HuH-7.5 (cell line): ENCODE measurements at regions not wholly inside any gene's neighbourhood (a gene's known extent, or its start where the extent isn't known, plus 50 kb on each side); places are given as distances from the start of the nearest gene placed in this dataset.

Source experiments
- DNase-seq: peaks from one replicate; pipeline ENCODE4 v3.0.0; 2011; ENCODE audit warnings: low spot score

DNA sequence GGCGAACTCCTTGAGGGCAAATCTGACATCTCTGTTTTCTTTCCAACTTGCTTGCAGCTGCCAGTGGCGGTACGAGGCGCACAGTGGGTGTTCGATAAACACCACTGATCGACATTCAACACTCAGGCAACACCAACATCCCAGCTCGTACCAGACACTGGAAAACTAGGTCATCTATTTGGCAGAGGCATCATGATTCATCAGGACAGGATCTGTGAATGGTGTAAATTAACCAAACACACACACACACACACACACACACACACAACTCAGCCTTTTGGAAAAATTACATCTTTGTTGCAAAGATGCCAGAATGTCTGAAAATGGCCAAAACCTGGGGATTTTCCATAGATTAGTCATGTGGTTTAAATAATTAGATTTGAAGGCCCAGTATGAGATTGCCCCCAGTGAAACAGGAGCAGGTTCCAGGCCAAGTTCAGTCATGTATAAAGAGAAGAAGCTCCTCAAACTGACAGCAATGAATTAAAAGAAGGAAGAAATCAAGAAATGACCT is 150.5 kb upstream of the NCKAP5 start:
- DNase-seq: no peak

GRCh38 chr2:133720429-133720828 is 152.2 kb upstream of the NCKAP5 start:
- no peak for DNase-seq

DNA sequence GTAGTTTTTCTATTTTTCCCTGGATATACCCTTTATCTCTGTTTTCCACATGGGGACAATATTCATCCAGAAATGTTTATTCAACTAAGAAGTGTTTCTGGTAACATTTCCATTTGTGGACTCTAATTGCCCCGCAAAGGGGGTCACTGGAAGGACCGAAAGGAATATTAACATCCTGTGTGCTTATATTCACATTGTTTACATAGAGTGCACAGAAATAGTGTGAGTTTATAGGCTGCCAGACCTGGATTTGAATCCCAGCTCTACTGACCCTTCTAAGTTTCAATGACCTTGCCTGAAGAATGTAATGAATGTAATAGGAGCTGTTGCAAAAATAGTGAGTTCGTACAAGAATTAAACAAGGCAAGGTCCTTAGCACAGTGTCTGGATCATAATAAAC is 152.9 kb upstream of the NCKAP5 start:
- no peak for DNase-seq

DNA sequence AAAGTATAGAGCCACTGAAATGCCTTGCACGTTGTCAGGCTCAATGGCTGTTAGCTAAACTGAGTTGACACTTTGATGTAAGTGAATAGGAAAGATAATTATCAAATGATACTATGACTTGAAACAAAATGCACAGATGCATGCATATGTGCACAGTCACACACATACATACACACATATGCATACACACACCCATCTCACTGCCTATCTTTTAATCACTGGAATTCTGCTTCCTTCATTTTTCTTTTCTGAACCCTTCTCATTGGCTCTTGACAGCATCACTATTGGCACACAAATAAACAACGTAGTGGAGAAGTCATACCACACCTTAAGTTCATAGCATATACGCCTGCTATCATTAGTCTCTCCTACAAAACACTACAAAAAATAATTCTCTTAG is 154.9 kb upstream of the NCKAP5 start:
- DNase-seq: no peak

DNA sequence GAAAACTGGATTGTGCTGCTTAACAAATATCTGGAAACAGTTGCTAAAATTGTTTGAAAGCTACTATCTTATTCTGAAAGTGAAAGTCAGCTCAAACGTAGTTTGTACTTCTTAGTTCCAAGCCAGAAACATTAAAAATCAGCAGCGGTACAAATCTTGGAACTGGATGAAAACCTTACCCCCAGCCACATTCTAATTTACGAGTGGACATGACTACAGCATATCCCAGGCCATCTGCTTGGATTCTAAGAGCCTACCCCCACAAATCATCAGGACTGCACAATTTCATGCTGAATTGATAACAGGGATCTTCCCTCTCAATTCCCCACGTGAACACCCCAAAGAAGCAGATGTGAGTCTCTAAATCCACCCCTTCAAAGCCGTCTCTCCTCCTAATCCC is 158.7 kb upstream of the NCKAP5 start:
- no peak for DNase-seq

DNA sequence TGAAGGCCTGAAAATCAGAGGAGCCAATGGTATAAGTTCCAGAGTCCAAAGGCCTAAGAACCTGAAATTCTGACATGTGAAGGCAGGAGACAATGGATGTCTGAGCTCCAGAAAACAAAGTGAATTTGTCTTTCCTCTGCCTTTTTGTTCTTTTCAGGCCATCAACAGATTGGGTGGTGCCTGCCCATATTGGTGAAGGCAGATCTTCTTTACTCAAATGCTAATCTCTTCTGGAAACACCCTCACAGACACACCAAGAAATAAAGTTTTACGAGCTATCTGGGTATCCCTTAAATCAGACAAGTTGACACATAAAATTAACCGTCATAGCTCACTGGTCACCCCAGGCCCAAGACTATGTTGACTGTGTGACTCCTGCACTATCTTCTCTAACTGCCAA is 163.8 kb upstream of the NCKAP5 start:
- DNase-seq: no peak

GRCh38 chr2:133732982-133733900 is 165.0 kb upstream of the NCKAP5 start:
- DNase-seq: no peak

GRCh38 chr2:133733901-133734255 is 165.6 kb upstream of the NCKAP5 start:
- DNase-seq: no peak

GRCh38 chr2:133734716-133735495 is 166.6 kb upstream of the NCKAP5 start:
- no peak for DNase-seq

DNA sequence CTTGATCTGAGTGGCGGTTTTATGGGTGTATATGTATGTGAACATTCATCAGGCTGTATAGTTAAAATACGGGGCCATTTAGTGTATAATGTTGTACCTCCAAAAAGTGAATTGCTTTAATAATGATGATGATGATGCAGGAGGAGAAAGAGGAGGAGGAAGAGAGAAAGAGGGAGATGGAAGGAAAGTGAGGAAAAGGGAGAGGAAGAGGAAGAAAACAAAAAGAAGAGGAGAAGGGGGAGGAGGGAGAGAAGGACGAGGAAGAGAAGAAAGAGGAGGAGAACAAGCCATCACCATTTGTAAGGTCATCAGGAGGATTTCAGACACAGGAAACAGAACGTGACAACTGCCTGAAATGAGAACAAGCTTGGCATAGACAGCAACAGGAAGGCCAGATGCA is 168.4 kb upstream of the NCKAP5 start:
- no peak for DNase-seq

DNA sequence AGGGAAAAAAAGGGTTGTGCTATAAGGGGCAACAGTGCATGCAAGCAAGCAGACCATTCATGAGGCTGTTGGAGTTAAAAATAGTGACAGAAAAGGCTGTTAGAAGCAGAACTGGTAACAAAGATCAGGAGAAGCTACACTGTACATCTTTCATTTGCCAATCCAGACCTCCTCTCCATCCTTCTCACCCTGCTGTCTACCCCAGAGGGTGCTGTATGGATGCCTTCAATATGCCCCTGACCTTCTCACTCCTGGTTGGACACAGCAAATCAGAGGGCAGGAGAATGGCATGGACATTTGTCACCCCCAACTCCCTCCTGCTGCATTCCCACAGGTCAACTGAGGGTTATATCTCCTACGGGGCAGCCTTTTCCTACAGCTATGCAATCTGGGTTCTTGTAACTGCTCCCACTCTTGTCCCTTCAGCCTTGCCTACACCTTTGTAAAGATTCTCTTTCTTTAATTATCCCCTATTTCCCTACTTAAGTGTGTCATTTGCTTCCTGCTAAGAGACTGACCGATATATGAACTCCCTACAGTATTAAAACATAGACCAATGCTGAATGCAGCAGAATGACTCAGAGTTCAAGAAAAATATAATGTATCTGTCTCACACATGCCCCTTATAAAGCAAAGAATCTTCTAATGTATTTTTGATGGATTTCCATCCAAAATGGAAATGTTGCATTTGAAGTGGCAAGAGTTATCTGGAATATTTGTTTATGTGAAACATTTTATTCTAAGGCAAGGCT is 169.2 kb upstream of the NCKAP5 start:
- no peak for DNase-seq

- no peak for DNase-seq
These were observed 170.8 kb upstream of the NCKAP5 start for GRCh38 chr2:133739039-133739438.

DNA sequence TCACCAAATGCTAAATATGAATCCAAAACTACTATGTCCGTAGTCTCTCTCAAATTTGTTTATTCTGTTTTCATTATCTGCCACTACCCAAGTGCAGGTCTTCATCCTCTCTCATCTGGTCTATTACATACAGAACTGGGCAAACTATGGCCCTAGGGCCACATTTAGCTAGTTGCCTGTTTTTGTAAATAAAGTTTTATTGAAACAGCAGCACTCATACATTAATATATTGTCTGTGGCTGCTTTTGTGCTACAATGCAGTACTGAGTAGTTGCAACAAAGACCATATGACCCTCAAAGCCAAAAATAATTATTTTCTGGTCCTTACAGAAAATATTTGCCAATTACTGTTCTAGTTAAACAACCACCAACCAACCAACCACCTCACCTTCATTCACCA is 172.2 kb upstream of the NCKAP5 start:
- no peak for DNase-seq

DNA sequence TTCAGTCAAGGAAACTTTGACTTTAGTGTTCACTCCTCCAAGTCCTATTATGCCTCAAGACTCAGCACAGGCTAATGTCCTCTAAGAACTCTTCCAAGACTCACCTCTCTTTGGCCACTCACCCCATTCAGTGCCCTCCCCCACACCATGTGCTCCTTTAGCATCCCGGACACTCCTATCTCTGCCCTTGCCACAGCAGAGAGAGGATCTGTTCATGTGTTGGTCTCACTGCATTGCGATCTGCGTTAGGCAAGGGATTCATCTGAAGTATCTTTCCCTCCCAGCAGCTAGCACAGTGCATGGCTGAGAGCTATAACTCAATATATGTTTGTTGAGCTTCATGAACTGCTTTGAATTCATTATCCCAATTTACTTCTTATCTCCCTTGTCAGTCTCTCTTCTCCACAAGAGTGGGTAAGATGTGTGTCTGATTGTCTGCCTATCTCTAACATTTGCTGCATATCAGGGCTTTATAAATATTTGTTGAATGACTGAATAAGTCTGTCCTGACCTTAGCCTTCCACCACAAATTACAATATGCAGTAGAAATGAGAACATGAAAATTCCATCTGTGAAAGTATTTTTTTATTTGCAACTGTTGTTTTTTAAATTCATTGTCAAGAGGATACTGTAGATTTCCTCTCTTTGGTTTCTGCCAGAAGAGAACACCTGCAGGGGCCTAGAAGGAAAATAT is 179.9 kb upstream of the NCKAP5 start:
- DNase-seq: no peak

- no peak for DNase-seq
These were observed 185.4 kb upstream of the NCKAP5 start for GRCh38 chr2:133753665-133754064.

GRCh38 chr2:133755480-133756300 is 187.4 kb upstream of the NCKAP5 start:
- DNase-seq: no peak

DNA sequence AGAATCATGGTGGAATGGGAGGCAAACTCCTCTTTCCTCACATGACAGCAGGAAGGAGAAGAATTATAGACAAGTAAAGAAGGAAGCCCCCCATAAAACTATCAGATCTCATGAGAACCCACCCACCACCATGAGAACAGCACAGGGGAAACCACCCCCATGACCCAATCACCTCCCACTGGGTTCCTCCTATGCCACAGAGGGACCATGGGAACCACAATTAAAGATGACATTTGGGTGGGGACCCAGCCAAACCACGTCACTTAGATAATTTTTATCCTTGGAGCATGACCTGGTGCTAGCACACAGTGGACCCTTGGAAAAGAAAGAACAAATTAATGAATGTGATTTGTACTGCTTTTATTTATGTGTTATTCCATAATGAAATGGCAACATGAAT is 188.6 kb upstream of the NCKAP5 start:
- DNase-seq: no peak

DNA sequence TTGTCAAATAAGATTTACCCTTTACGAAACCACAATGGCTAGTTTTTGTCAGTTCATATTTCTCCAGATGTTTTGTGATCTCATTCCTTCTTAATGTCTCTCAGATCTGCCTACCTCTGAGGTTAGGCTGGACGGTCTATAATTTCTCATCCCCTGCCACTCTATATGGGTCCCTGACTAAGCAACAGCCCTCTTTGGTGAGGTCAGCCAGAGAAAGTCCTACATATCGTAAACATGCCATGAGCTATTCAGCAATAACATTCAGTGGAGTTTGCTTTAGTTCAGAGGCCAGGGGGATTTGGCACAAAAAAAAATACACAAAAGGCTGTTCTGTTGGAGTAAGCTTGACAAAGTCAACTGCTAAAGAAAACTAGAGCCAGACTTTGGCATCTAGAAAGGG is 192.1 kb upstream of the NCKAP5 start:
- DNase-seq: no peak

DNA sequence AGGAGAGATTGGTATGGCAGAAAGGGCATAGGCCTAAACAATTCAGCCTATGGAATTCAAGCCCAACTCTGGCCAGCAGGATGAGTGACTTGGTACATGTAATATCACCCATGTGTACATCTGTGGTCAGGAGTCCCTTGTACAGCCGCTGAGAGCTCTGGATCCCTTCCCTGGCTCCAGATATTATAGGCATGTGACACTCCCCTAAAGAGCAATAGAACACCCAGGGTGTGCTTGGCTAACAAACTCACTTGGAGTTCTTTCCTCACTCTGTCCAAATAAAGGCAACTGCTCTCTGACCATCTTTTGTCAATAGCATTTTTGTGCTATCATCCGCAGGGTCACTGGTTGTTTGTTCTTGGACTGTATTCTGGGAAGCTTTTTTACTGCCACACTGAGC is 197.4 kb upstream of the NCKAP5 start:
- peak; percentile 29 for DNase-seq

DNA sequence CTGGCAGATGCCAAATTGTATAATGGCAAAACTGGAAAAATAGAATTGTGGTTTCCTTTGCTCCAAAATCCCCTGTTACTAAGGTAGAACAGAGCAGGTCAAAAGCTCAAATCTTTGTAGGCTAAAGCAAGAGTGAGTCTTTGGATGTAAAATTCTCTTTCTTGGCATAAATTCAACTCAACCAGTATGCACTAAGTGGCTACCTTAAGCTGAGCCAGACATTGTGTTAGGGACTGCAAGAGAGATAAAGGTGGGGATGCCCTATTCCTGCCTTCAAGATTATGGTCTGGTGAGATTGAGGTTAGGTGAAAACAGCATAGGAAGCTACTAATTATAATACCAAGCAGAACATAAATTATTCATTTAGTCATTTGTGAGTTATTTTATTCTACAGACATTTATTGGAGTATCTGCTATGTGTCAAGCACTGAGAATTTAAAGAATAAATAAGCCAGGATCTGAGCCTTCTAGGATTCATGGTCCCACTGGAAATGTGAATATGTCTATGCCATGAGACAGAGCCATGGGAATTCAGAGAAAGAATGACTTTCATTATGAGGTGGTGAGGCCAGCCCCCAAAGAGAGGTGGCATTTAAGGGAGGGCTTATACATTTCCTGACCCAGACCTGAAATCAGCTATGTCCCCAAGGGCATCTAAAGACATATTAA is 198.0 kb upstream of the NCKAP5 start:
- no peak for DNase-seq
